NCI-H2107 (cell line): ENCODE measurements at regions not wholly inside any gene's neighbourhood (a gene's known extent, or its start where the extent isn't known, plus 50 kb on each side); places are given as distances from the start of the nearest gene placed in this dataset.

Source experiments
- DNase-seq: peaks from one replicate; lab custom pipeline; 2025; lab: John Stamatoyannopoulos, UW

- no peak for DNase-seq
Measured at GRCh38 chr14:36028665-36029064, 147.9 kb downstream of the PTCSC3 start.

DNA sequence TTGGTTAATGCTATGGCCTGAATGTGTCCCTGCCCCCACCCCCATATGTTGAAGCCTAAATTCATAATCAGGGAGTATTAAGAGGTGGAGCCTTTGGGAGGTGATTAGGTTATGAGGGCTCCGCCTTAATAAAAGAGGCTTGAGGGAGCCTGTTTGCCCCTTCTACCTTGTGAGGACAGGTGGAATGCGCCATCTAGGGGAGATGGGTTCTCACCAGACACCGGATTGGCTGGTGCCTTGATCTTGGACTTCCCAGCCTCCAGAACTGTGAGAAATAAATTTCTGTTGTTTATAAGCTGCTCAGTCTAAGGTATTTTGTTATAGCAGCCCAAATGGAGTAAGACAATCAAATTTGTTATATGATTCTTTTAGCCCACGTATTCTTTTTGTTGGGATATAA, 148.3 kb downstream of the PTCSC3 start:
- DNase-seq = no peak

- DNase-seq = no peak
Measured at GRCh38 chr14:36027354-36027753, 149.2 kb downstream of the PTCSC3 start.

- no peak for DNase-seq
Measured at GRCh38 chr14:36022765-36023410, 153.6 kb downstream of the PTCSC3 start.

- DNase-seq = no peak
Measured at GRCh38 chr14:36021591-36022320, 154.8 kb downstream of the PTCSC3 start.

GRCh38 chr14:36021030-36021422, 155.5 kb downstream of the PTCSC3 start:
- DNase-seq = no peak

GRCh38 chr14:36020120-36021029, 156.1 kb downstream of the PTCSC3 start:
- DNase-seq = no peak

- no peak for DNase-seq
Measured at GRCh38 chr14:36019126-36019525, 157.4 kb downstream of the PTCSC3 start.

DNA sequence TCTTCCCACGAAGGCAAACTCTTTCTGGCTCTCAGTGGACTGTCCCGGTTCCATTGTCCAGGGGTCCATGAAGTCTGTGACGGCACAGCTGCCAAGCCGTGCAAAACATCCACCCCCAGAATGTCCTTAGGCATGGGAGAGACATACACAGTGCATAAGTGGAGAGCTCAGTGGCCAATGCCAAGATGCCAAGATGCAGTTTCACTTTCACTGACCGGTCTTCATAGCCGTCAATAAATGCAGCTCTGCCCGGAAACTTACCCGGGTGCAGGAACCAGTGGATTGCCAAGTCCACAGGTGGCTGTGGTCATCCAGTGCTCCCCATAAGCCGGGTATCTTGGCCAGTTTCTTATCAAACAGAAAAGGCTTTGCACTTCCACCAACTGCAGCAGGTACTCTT, 162.3 kb downstream of the PTCSC3 start:
- DNase-seq = no peak

- no peak for DNase-seq
Measured at GRCh38 chr14:36013483-36013882, 163.0 kb downstream of the PTCSC3 start.

GRCh38 chr14:36012621-36013020, 163.9 kb downstream of the PTCSC3 start:
- no peak for DNase-seq

DNA sequence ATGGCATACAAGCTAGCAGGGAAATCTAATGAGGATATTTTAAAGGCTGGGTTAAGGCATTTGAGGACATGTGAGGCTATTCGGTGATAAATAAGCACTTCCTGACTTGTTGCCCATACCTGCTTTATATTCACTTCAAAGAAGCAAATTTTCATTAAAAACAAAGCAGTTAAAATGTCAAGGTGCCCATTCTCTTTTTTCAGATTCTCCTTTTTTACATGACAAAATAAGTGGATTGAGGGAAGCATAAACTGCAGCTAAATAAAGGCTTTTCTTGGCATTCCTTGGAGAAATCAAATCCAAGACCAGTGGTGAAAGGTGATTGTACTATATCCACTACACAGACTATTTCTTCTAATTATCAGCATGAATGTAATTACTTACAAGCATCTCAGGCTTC, 166.9 kb downstream of the PTCSC3 start:
- no peak for DNase-seq

DNA sequence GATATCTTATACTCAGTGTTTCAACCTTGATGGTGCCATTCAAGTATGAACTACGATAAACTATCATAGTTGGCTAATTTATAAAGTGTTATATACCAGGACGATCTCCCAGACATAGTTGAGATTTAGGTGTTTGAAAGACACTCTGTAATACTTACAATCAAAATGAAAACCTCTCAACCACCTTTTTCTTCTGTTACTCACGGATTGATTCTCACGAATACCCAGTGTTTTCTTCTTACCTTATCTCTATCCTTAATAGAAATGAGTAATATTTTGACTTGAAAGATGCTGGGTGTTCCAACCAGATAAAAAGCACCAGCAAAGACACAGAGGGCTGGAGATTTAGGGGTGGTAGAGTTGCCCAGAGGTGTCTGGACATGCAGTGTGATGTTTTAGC, 169.9 kb downstream of the PTCSC3 start:
- no peak for DNase-seq

- no peak for DNase-seq
Measured at GRCh38 chr14:36005670-36006069, 170.9 kb downstream of the PTCSC3 start.

DNA sequence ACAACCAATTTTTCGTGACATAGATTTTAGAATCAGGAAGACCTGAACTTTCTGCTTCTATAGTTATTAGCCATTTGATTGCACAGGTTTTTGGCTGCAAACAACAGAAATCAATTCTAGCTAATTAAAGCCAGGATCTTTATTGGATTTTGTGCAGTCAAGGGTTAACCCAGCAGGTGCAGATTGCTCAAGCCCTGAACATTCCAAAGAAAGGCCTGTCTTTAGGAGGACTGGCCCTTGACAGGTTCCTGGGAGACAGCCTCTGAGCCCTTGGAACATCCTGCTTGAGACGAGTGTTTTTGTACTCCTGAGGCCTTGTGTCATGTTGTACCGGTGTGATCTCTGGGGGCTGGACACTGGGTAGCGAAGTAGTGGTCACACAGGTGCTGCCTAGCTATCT, 174.6 kb downstream of the PTCSC3 start:
- DNase-seq = no peak

- DNase-seq = no peak
Measured at GRCh38 chr14:35999294-35999693, 173.2 kb downstream of the BRMS1L start.

GRCh38 chr14:35998303-35998702, 172.2 kb downstream of the BRMS1L start:
- no peak for DNase-seq

DNA sequence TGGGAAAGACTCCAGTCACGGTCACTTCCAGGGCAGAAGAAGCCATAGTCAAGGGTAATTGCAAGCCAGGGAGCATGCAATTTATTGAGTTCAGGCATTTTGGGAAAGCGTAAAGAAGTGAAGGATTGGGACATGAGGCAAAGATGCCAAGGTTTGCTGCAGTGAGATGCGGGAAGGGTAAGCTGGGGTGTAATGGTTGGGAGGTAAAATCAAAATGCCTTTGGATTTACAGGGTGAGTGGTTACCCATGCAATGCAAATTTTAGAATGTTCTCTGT, 167.5 kb downstream of the BRMS1L start:
- no peak for DNase-seq

DNA sequence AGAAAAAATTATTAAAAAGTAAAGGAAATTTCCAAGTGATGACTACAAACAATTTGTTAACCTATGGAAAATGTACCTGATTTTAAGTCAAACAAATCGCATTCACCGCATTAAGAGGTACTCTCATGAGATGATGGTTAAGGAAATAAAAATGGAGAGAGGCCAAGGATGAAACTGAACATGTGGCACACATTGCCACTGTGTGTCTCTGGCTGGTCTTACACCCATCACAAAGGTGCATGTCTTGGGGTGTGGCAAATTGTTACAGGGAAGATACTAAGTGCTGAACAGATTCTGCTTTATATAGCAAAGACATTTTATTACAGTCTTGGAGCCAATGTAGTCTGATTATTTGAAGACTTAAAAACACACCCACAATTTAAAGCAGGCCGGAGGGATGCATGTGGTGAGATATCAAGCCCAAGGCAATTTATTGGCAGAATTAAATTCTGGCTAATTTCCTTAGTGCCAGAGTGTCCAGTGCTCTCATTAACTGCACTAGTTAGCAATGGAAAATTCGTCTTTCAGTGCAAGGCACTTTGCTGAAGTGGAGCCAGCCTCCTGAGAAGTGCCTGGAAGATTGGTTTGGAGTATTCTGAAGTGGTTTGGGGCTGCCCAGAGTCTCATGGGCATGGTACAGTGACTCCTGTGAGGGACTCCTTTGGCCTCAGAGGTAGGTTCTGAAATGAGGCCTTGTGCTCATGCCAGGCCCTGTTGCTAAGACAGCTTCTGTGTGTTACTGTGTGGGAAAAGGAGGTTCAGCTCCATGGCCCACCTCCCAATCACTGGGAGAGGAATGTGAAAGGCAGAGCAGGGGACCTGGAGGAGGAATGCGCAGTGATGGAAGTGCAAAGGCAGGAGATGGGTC, 166.9 kb downstream of the BRMS1L start:
- no peak for DNase-seq

DNA sequence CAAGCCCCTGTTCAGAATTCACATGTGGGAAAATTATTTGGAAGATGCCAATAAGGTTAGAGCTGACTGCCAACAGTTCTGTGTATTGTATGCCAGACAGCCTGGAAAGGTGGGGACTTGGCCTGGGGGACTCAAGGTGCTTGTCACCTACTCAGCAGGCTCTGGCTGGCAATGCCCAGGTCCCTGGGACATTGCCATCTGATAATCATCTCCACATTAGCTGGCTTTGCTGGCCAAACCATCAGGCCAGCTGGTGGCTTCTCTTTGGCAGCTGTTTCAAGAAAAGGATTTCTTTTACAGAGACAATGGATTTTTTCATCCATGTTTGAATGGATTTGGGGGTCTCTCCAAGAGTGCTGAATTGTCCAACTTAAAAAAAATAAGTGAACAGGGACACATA, 165.2 kb downstream of the BRMS1L start:
- DNase-seq = no peak

- DNase-seq = no peak
Measured at GRCh38 chr14:35989736-35990135, 163.6 kb downstream of the BRMS1L start.
